HG03139 (cell line): ENCODE measurements at regions not wholly inside any gene's neighbourhood (a gene's known extent, or its start where the extent isn't known, plus 50 kb on each side); places are given as distances from the start of the nearest gene placed in this dataset.
A peak's percentile ranks its signal among the peaks of the same experiment; 100 is the strongest.

Experiments
- ATAC-seq: cut with Tn5 transposase; IDR thresholded peaks from one replicate; pipeline ENCODE4 v1.9.1; 2021; ENCODE audit not compliant: unreplicated experiment

DNA sequence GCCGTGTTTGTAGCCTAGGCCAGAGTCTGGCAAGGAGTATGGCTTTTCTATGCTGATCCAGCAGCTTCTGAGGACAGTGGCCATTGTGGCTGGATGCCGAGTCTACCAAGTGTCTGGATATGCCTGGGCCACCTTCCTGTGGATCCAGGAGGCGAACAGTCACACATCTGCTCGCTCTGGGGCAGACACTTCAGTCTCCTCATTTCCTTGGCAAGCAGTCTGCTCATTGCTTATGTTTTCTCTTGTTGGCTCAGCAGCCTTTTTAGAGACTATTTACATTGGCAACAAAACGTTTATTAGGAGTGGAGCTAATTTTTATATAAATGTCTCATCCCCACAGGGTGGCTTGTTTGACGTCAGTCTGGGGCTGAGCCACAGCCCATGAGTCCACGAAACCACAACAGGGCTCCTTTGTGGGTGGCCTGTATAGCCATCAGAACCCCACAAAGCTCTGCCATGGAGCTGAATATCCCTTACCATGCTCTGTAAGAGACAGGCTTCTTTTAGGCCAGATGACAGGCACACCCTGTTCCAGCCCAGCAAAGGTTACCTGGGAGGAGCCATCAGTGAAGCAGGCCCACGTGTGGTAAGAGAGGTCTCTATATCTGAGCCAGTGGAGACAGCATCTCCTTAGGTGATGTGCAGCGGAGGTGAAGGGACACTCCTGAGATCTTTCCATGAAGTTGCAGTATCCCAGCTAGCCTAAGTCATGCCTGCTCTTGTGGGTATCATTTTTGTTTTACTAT, 221.7 kb downstream of the DIRAS2 start:
- ATAC-seq = no peak

DNA sequence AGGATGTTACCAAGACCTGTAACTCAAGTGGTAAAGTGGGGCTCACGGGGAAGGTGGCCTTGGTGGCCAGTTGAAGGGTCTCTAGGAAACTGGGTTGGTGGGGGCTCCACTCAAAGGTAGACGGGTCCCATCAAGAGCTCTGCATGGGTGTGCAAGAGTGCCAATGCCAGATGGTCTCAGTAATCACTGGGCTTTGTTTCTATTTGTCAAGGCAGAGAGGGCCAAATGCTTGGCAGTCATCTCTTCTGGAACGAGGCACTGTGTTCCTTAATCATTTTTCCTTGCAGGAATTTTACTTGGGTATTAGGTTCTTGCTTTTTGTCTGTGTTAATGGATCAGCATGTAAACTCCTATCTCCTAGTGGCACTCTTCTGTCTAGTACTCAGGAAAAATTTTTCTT, 220.8 kb downstream of the DIRAS2 start:
- ATAC-seq = no peak

DNA sequence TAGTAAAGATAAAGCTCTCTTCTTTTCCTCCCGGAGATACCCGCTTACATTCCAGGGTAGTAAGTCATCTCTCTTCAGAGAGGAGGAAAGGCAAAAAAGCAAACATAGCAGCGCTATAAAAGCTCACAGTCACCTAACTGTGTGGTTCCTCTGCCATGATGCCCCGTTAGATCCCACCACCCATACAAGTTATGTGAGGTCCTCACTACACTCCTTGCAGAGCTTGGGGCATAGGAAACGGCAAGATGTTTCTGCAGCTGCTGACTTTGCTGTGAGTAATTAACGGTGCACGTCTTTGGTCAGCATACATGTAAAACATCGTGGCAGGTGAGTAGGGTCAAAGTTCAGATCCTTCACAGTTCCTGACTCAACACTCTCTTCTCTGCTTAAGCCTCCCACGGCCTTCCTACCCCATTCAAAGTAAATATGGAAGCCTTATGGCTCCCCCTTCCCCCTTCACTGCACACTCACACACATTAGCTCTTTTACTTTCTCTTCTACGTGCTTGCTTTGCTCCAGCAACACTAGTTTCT, 218.9 kb downstream of the DIRAS2 start:
- ATAC-seq = no peak

DNA sequence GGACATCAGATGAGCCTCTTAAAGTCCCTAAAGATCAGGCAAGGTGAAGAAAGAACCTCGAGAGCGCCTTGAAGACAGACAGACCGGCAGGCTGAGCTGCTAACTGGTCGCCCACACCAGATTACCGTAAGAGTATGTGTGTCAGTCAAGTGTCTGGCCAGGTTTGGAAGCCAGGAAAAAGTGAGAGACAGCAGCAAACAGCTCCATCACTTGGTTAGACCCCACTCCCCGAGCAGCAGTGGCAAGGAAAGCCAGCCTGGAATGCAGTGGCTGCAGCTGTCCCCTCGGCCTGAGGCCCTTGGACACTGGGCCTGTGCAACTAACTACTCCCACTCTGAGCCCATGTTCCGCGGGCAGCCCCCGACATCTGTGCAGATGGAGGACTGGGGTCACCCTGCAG, 214.1 kb downstream of the DIRAS2 start:
- ATAC-seq = no peak

DNA sequence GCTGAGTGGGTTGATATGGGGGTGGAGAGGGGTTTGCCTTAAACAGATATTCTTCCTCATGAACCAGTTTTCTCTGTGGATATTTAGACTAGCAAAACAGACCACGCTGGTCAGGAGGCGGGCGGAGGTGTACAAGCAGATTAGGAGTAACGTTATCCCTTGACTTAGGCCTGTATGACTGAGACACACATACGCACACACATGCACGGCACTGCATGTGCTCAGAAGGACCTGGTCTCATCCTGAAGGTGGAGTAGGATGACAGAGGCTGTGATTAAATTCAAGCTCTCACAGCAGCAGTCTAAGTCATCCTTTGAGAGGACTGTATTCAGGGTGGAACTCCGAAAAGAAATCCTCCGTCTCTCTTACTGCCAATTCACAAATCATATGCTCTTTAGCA, 209.7 kb downstream of the DIRAS2 start:
- ATAC-seq = no peak

DNA sequence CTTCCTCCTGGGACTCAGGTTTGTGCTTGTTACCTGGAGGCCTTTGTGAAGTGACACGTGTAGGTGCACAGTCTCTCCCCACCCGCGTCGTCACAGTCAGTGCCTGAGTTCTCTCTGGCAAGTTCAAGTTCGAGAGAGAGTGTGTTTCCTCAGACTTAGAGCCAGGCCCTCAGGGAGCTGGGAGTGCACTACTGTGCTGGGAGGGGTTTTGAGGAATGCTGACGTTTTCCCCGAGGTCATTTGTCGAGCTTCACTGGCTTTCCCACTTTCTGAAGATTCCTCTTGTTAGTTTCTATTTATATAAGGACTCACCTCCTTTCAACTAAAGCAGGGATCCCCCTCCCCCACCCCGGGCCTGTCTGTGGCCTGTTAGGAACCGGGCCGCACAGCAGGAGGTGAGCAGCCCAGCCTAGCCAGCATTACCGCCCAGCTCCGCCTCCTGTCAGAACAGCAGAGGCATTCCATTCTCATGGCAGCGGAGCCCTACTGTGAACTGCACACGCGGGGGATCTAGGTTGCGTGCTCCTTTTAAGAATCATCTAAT, 209.2 kb downstream of the DIRAS2 start:
- ATAC-seq = no peak

DNA sequence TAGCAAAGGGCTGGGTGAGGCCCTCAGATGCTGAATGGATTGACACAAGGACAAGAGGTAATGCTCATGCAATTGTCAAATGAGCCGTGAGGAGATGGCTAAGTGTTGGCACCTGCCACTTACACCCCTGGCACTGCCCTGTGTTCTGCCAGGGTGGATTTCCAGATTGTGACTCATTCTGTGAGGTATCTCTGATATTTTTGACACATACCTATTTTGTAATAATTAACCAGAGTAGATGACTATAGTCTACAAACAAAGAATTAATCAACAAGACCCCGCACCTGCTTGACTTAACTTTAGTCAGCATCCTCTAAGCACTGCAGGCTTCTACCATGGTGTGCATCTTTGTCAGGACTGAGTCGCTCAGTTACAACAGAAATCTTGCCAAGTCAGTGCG, 200.8 kb downstream of the DIRAS2 start:
- no peak for ATAC-seq

DNA sequence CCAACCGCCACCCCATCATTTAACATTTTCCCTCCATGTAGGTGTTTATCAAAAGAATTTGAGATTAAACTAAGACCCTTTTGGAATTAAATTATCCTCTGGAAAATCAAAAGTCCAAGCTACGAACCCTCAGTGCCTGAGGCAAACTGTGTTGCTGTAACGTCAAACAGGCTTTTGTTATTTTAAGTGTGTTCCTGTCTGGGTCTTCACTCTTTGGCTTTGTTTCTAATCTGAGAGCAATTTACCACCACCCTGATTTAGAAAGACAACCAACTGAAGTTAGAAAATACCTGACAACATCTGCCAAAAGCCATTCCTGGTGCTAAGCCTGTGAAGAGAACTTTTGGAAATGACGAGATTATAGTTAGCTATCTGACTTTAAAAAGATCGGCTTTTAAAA, 199.9 kb downstream of the DIRAS2 start:
- ATAC-seq = no peak

DNA sequence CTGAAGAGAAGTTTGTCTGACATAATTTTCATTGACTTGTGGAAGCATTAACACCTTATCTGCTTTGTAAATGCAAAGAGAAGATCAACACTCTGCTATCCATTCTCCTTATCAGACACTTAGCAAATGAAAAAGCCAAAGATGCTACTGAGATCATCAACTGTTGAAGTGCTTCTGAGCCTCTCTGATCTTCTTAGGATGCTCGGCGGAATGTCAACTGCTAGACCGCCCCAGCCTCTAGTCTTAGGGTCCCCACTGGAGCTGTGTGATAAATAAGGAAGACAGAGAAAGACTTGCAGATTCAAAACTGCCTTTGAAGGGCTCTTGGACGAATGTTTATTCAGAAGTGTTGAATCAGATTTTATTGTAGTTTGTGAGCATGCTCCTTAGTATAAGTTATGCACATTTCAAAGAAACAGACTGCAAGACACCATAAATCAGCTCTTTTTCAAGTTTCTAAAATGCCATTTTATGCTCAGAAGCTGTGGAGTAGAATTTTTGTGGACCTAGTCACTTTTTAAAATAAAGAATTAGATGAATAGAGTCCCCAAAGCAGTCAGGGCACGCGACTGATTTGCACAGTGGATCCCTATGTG, 197.9 kb downstream of the DIRAS2 start:
- no peak for ATAC-seq

DNA sequence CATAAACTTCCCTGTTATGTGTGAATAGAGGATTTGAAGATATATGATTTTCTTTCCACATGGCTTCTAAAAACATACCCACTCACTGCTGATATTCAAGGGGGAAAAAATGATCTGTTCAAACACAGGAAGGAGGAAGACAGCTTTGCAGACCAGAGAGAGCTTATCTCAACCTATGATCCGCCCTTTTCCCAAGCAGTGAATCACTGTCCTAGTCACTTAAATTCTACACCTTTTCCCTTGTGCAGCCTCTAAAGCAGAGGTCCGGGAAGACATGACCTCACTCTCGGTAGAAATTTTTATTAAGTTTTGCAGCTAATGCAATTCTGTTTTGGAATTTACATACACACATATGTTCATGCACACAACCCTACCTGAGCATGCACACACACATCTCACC, 197.2 kb downstream of the DIRAS2 start:
- ATAC-seq = no peak

DNA sequence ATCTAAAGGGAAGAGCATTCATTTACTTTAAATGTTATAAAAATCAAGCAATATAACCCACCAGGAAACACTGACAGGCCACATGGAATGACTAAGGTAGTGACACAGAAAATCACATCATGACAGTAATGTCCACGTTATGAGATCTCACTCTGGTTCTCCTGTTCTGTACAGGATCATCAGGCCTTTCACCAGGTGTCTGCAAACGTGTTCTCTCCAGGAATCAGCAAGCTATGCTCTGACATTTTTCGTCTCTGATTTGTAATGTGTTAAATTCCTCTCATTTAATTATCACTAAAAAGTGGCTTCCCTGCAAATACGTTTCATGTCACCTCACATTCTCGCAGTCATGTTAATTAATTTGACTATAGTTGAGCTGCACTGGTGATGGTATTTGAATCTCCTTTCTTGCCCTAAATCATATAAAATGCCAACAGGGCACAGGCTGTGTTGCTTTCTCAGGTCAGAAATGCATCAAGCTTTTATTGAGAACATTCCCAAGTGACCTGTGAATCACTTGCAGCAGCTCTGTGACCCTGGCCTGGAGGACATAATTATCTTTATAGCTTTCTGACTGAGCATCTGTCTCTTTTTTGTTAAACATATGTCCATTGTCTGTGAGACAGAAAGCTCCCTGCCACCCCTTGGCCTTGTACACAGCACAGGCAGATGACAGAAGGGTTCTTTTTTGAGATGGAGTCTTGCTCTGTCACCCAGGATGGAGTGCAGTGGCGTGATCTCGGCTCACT, 196.2 kb downstream of the DIRAS2 start:
- no peak for ATAC-seq

DNA sequence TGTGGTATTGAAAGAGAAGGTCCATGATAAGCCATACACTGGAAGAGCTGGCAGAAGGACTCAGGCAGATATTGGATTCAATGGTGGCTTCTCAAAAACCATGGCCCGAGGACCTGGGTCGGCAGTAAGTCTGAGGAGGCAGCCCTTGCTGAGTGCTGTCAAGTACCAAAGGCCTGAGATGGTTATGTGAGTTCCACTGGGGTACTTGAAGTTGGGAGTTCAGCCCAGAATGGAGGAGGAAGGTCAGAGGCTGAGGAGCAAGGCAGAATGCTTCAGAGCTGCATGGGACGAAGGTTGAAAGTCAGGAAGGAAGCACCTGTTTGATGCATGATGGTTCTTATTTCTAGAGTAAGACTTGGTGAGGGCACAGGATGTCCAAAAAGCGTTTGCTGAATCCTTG, 194.9 kb downstream of the DIRAS2 start:
- ATAC-seq = no peak

DNA sequence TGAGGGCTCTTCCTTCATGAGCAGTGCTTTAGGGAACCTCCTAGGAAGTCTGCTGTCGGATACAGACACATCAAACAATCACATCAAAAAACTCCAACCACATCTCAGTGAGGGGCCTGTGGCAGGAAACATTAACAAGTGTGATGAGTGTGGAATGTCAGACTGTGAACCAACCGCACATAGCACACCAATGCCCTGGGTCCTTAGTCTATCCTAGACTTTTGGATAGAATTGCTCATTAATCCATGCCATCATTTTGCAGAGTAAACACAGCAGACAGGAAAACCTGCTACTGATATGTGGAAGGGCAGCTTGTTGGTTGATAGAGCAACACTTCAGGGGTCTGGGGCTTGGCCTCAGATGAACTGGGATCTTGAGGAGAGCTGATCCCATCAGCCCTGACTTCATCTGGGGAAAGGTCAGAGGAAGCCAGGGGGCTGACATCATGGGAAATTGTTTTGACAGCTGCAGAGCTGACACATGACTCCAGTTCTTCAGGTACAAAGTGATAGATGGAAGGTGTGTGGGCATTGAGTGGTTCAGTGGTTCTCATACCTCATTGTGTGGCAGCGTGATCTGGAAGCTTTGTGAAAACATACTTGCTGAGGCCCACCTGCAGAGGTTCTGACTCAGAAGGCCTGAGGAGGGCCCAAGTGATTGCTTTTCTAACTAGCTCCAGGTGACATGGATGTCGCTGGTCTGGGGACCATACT, 193.3 kb downstream of the DIRAS2 start:
- ATAC-seq = no peak

DNA sequence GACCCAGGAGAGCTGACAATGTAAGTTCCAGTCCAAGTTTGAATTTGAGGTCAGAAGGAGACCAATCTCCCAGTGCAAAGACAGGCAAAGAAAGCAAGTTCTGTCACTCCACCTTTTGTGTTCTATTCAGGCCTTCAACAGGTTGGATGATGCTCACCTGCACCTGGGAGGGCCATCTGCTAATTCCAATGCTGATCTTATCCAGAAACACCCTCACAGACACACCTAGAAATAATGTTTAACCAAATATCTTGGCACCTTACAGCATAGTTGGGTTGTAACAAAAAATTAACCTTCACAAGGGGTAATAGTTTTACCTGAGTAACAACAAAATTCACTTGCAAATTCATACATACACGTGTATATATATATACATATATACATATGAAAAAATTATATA, 190.8 kb downstream of the DIRAS2 start:
- ATAC-seq = no peak

DNA sequence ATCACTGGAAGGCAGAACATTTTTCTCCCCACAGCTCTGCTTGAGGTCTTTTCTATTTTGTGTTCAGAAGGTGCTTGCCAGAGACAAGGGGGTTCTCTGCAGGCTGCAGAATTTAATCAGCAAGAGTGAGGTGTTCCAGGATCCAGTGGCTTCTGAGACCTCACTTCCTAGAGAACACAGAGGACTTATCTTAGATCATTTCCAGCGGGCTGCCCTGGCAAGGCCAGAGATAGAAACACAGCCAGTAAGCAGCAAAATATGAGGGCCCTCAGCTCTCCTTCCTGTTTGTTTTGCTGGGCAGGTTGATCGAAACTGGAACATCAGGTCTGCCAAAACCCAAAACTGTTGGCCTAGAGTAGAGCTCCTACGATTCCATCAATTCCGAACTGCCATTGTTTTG, 187.3 kb downstream of the DIRAS2 start:
- no peak for ATAC-seq

DNA sequence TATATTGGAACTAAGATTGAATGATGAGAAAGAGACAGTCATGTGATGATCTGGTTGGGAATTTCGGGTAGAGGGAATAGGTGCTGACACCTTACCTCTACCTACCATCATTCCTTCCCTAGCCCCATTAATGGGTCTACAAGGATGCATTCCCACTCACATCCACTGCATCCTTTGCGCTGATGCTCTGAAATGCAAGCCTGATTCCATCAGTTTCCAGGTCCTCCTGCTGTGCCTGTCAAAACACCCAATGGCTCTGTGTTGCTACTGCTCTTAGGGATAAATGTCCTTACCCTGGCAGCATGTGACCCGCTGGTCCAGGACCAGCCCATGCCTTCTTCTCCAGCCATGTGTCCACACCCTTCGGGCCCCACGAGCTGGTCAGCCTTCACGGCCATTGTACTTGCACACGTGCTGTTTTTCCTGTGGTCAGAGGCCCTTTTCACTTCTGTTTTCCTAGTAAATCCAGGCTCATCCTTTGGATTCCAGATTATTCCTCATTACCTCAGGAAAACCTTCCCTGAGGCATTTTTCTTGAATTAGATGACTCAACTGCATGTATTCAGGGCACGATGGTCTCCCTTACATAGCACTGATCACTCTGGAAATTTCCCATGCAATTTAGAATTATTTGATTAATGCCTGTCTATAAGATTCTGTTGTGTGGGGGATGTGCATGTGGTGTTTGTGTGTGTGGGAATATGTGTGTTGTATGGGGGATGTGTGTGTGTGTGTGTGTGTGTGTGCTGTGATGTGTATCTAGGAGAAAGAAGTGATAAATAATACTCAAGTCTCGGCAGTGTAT, 185.0 kb downstream of the DIRAS2 start:
- ATAC-seq = no peak

DNA sequence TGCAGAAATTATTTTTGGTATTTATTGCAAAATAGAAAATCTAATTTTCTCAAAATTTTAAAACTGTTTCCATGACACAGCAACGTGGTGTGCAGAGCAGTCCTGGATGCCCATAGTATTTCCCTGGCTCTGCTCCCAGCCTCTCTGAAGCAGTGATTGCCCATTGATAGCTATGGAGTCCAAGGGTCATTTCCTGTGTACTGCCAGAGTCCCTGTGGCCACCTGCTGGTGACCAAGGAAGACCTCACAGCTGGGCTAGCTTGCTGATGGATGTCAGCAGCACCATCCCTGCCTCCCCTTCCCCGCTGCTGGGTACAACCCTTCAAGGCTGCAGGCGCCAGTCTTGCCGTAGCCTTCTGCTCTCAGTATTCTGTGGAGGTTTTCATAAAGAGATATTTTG, 184.1 kb downstream of the DIRAS2 start:
- no peak for ATAC-seq

DNA sequence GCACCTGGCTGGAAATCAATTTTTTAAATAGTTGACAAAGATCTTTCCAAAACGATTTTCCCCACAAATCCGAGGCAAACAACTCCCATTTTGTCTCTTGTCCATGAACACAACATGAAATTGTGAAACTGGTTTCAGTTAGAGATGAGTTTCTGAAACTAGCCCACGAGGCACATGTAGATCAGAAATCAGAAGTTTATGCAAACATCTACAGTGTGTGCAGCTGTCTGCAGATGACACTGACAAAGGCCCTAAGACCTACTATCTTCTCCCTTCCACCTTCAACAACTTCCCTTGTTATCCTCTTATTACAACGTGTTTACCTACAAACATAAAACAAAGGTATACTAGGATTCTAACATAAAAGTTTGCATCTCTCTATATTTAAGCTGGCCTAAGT, 183.3 kb downstream of the DIRAS2 start:
- peak; percentile 58 for ATAC-seq

DNA sequence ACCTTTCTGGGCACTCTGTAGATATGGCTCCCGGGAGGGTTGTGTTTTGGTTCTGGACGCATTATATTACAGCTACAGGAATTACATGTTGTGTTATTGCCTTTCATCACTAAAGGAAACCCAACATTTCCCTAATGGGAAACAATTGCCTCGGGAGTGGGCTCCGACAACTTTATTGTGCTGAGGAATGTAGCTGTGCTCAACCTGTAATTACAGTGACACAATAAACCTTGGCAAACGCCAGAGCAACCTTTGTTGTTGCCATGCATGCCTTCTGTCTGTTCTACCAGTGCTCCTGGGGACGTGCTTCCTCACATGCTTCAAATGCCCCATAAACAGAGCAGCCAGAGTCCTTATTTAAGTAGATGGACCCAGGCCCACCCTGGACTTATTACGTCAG, 182.4 kb downstream of the DIRAS2 start:
- ATAC-seq = no peak

DNA sequence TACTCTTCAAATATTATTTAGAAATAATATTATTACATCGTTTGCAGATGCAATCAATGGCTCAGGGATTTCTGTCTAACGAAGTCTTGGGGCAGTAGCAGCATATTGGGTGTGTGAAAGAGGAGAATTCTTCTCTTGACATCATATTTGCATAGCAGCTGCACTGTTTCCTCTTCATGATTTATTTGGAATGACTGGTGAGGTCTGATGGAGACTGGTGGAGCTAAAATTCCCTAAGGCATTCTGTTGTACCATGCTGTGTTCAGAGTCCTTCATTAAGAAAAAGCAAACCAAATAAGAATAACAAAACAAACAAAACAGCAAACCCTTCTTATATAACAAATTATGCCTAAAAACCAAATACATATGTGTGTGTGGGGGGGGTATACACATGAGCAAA, 177.6 kb downstream of the DIRAS2 start:
- no peak for ATAC-seq
